Uterus (tissue), 2 donors: ENCODE measurements at regions not wholly inside any gene's neighbourhood (a gene's known extent, or its start where the extent isn't known, plus 50 kb on each side); places are given as distances from the start of the nearest gene placed in this dataset.

Source experiments
- CTCF ChIP-seq, 4 experiments: fragments of 200-600 bp in 2 of 4; fragments of 450-650 bp in 2 of 4; sonication (generic) in 2 of 4; IDR thresholded peaks; one replicate each; pipeline ENCODE4 v1.5.1; 2016 to 2019; ENCODE audit warnings: antibody characterized with exemption in 4 of 4, mild to moderate bottlenecking in 2 of 4, moderate library complexity in 1 of 4
- POLR2A ChIP-seq, 2 donors: fragments of 450-650 bp; IDR thresholded peaks; one replicate each; pipeline ENCODE4 v1.6.1; 2016; ENCODE audit warnings: antibody characterized with exemption in 2 of 2, mild to moderate bottlenecking in 1 of 2, moderate library complexity in 1 of 2

GRCh38 chr2:228938629-228939028 lies 332.5 kb downstream of the PID1 start:
- TF ChIP-seq CTCF (IDR thresholded peaks at IDR 0.05): no peak
- no peak for TF ChIP-seq POLR2A (IDR thresholded peaks at IDR 0.05)
